Vagina (tissue), 2 donors: ENCODE measurements at regions not wholly inside any gene's neighbourhood (a gene's known extent, or its start where the extent isn't known, plus 50 kb on each side); places are given as distances from the start of the nearest gene placed in this dataset.

Experiments used
- DNase-seq, 2 donors: peaks; one replicate each; pipeline ENCODE4 v3.0.0-alpha.2; 2017; ENCODE audit errors: extremely low spot score in 2 of 2
- H3K27ac ChIP-seq: fragments of 200-600 bp; sonication (generic); one replicate; pipeline ENCODE4 v1.5.1; 2019
- H3K27me3 ChIP-seq: fragments of 200-600 bp; sonication (generic); one replicate; pipeline ENCODE4 v1.5.1; 2019
- H3K36me3 ChIP-seq, 2 donors: fragments of 200-600 bp; sonication (generic); one replicate each; pipeline ENCODE4 v1.5.1; 2017 to 2019
- H3K4me1 ChIP-seq: fragments of 200-600 bp; sonication (generic); one replicate; pipeline ENCODE4 v1.5.1; 2019
- H3K4me3 ChIP-seq, 2 donors: fragments of 200-600 bp; sonication (generic); 1 replicate in 1 of 2; 2 replicates in 1 of 2; pipeline ENCODE4 v1.5.1; 2016 to 2019
- H3K9me3 ChIP-seq: fragments of 200-600 bp; sonication (generic); one replicate; pipeline ENCODE4 v1.5.1; 2019
- CTCF ChIP-seq, 3 experiments: fragments of 450-650 bp in 2 of 3; fragments of 200-600 bp in 1 of 3; sonication (generic) in 1 of 3; IDR thresholded peaks; one replicate each; pipeline ENCODE4 v1.5.1; 2017 to 2019; ENCODE audit warnings: antibody characterized with exemption in 3 of 3, mild to moderate bottlenecking in 2 of 3, moderate library complexity in 2 of 3
- POLR2A ChIP-seq, 2 donors: fragments of 450-650 bp; IDR thresholded peaks; one replicate each; pipeline ENCODE4 v1.6.1; 2017; ENCODE audit warnings: antibody characterized with exemption in 2 of 2, mild to moderate bottlenecking in 2 of 2, moderate library complexity in 2 of 2
- POLR2AphosphoS5 ChIP-seq, 2 donors: sonication (generic); formaldehyde crosslinking; IDR thresholded peaks; one replicate each; pipeline ENCODE4 v1.9.0; 2017; ENCODE audit warnings: antibody characterized with exemption in 2 of 2, mild to moderate bottlenecking in 2 of 2, low read depth in 1 of 2; ENCODE audit not compliant: insufficient read depth in 1 of 2
- intact Hi-C: fragments of 100-400 bp; cut with DNase I; formaldehyde crosslinking; loops from one replicate; pipeline ENCODE4 v1.15.1; 2023

GRCh38 chr14:26097852-26098251, 500.0 kb downstream of the NOVA1 start:
- Histone ChIP-seq H3K9me3 (no peaks in the 10 kb centered on the region), H3K27ac (no peak overlapping the region), H3K4me1 (no peaks in the 10 kb centered on the region), H3K4me3 (no peak overlapping the region), H3K27me3 (no peaks in the 10 kb centered on the region), H3K36me3 (no peaks in the 10 kb centered on the region)
- intact Hi-C loops = no loop called here
- no peak for DNase-seq
- TF ChIP-seq POLR2A (IDR thresholded peaks at IDR 0.05) = no peak

GRCh38 chr14:26088275-26088674, 509.6 kb downstream of the NOVA1 start:
- H3K4me3 ChIP-seq = no peak overlapping the region

DNA sequence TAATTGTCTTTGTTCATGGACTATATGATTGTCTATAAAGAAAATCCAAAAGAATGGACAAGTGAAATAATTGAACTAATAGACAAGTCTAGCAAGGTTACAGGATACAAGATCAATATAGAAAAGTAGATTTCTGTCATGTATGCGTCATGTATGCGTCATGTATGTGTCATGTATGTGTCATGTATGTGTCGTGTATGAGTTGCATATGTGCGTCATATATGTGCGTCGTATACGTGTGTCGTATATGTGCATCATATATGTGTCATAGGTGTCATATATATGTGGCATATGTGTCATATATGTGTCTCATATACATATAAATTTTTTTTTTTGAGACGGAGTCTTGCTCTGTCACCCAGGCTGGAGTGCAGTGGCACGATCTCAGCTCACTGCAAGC, 516.8 kb downstream of the NOVA1 start:
- H3K36me3 ChIP-seq = no peaks in the 10 kb centered on the region
- H3K4me3 ChIP-seq = no peak overlapping the region
- no peaks in the 10 kb centered on the region for H3K4me1 ChIP-seq
- no peak for DNase-seq
- no peaks in the 10 kb centered on the region for H3K27me3 ChIP-seq
- TF ChIP-seq POLR2AphosphoS5 (IDR thresholded peaks at IDR 0.05; ENCODE audit: insufficient read depth in 1 of 2, low read depth in 1 of 2) (no peak), POLR2A (IDR thresholded peaks at IDR 0.05) (no peak), CTCF (IDR thresholded peaks at IDR 0.05) (no peak)
- H3K9me3 ChIP-seq = no peaks in the 10 kb centered on the region
- intact Hi-C loops = no loop called here
- H3K27ac ChIP-seq = no peak overlapping the region

More at GRCh38 chr14:26088275-26088674, 509.6 kb downstream of the NOVA1 start:
- Histone ChIP-seq H3K36me3 (no peaks in the 10 kb centered on the region), H3K27ac (no peak overlapping the region), H3K4me1 (no peaks in the 10 kb centered on the region), H3K27me3 (no peaks in the 10 kb centered on the region), H3K9me3 (no peaks in the 10 kb centered on the region)
- no peak for DNase-seq
- intact Hi-C loops = no loop called here
- no peak for TF ChIP-seq CTCF (IDR thresholded peaks at IDR 0.05)
- TF ChIP-seq POLR2AphosphoS5 (IDR thresholded peaks at IDR 0.05; ENCODE audit: insufficient read depth in 1 of 2, low read depth in 1 of 2) = no peak
- no peak for TF ChIP-seq POLR2A (IDR thresholded peaks at IDR 0.05)

DNA sequence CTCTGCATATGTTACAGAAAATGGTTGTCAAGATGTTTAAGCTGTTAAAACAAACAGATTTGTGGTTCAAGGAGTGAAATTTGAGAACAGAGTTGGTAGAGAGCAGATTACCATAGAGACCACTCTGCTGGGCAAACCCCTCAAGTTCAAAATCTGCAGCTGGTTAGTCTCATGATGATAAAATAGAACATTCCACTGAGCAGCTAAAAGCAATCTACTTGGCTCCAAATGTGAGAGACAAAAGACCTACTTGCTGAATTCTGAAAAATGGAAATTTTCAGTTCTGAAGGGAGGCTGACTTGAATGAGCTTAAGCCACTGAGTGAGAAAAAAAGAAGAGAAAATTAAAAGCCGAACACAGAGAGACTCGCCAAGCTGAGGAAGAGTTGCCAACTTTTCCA, 519.3 kb downstream of the NOVA1 start:
- Histone ChIP-seq H3K27me3 (no peaks in the 10 kb centered on the region), H3K27ac (no peak overlapping the region), H3K36me3 (no peaks in the 10 kb centered on the region), H3K4me3 (no peak overlapping the region), H3K9me3 (no peaks in the 10 kb centered on the region), H3K4me1 (no peaks in the 10 kb centered on the region)
- intact Hi-C loops = no loop called here
- DNase-seq = no peak
- TF ChIP-seq POLR2A (IDR thresholded peaks at IDR 0.05) (no peak), CTCF (IDR thresholded peaks at IDR 0.05) (no peak), POLR2AphosphoS5 (IDR thresholded peaks at IDR 0.05; ENCODE audit: insufficient read depth in 1 of 2, low read depth in 1 of 2) (no peak)

- TF ChIP-seq POLR2A (IDR thresholded peaks at IDR 0.05) (no peak), POLR2AphosphoS5 (IDR thresholded peaks at IDR 0.05; ENCODE audit: insufficient read depth in 1 of 2, low read depth in 1 of 2) (no peak), CTCF (IDR thresholded peaks at IDR 0.05) (no peak)
- intact Hi-C loops = no loop called here
Observed at GRCh38 chr14:26074892-26075291, 522.9 kb downstream of the NOVA1 start.

GRCh38 chr14:26070443-26070842, 527.4 kb downstream of the NOVA1 start:
- TF ChIP-seq CTCF (IDR thresholded peaks at IDR 0.05) (no peak), POLR2AphosphoS5 (IDR thresholded peaks at IDR 0.05; ENCODE audit: insufficient read depth in 1 of 2, low read depth in 1 of 2) (no peak), POLR2A (IDR thresholded peaks at IDR 0.05) (no peak)
- no peaks in the 10 kb centered on the region for H3K9me3 ChIP-seq
- H3K4me1 ChIP-seq = no peaks in the 10 kb centered on the region
- H3K27me3 ChIP-seq = no peaks in the 10 kb centered on the region
- H3K4me3 ChIP-seq = no peak overlapping the region
- no peaks in the 10 kb centered on the region for H3K36me3 ChIP-seq
- no peak overlapping the region for H3K27ac ChIP-seq
- DNase-seq = no peak
- intact Hi-C loops = no loop called here

More at GRCh38 chr14:26074892-26075291, 522.9 kb downstream of the NOVA1 start:
- Histone ChIP-seq H3K4me3 (no peak overlapping the region), H3K27me3 (no peaks in the 10 kb centered on the region), H3K9me3 (no peaks in the 10 kb centered on the region), H3K4me1 (no peaks in the 10 kb centered on the region), H3K36me3 (no peaks in the 10 kb centered on the region), H3K27ac (no peak overlapping the region)
- no peak for DNase-seq
